GM18505 (cell line): ENCODE measurements at regions not wholly inside any gene's neighbourhood (a gene's known extent, or its start where the extent isn't known, plus 50 kb on each side); places are given as distances from the start of the nearest gene placed in this dataset.

ENCODE experiments used
- ATAC-seq: cut with Tn5 transposase; IDR thresholded peaks from one replicate; pipeline ENCODE4 v1.9.1; 2021; ENCODE audit not compliant: unreplicated experiment
- POLR2A ChIP-seq: IDR thresholded peaks from 4 replicates; pipeline ENCODE4 v1.6.1; 2011; ENCODE audit warnings: borderline replicate concordance; ENCODE audit not compliant: insufficient read depth, insufficient read length; ENCODE audit errors: extremely low read depth

DNA sequence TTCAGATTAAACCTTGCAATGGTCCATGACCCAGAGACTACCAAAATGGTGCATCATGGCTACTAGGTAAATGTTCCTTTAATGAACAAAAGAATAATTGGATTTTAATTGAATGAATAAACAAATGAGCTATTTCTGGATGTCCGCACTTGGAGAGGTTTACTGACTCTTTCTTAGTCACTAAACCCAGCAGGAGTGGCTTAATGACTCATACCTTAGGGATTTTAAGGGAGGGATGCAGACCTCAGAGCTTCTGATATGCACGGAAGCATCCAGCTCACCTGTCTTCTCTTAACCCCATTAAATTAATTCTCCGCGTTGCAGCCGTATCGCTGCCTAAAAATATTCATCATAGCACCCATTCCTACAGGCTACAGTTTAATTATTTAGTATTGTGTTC is 970.0 kb upstream of the SLC35B3 start:
- no peak for TF ChIP-seq POLR2A
- ATAC-seq, result no peak

DNA sequence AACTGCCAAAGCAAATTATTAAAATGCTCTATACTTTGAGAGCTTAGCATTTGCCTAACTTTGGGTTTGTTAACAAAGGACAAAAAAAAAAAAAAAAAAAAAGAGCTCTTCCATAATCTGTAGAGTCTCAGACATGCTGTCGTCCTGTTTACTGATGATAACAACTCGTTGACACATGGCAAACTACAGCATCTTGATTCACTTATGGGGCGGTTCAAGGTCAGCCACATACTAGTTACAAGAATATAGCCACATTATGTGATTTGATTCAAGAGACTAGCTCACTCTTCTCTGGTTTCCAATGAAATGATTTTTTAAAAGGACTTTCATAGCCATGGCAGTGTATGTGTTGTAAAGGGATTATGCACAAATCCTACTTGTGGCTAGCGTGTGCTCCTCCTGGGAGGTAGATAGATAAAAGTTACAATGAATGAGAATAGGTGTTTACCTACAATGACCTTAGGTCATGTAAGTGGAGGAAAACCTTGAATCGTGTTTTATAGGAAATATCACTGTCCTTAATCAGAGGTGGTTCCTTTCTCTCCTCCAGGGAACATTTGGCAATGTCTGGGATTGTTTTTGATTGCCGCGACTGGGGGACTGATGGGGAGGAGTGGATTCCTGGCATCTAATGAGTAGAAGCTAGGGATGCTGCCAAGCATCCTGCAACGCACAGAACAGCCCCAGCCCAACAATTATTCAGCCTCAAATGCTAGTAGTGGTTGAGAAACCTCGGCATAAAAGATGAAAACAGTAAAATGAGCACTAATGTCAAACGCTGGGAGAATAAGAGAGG is 969.2 kb upstream of the SLC35B3 start:
- TF ChIP-seq POLR2A, result no peak
- no peak for ATAC-seq

DNA sequence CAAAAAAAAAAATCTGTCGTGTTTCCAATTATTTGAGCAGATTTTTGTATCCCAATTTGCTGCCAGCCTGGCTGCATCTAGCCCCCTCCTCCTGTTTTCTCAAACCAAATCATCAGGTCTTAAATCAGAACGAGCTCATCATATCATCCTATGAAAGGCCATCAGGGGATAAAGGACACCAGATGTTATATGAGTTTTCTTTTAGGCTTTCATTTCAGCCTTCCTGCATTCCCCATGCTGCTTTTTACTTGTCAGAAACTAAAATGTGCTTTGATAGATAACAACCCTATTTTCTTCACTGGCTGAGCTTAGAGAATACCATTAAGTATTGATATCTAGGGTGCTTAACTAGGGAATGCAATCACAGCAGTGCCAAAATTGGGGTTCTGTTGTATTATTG is 968.4 kb upstream of the SLC35B3 start:
- ATAC-seq, result no peak
- no peak for TF ChIP-seq POLR2A

DNA sequence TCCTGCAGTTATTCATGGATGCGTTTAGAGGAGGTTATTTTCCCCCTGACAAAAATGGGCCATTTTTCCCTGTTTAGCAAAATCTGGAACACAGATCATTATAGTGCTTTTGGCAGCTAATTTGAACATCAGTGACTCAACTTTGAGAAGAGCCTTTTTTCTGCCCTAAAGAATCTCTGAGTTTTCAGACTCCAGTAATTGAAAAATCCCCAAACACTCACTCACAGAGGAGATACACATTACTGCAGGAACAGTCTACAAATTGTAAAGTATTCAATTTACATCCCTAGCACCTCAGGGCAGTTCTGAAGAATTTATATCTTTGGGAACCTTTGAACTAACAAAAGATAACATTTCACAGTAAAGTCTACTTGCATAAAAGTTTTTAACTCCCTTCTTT is 966.6 kb upstream of the SLC35B3 start:
- ATAC-seq, result no peak
- no peak for TF ChIP-seq POLR2A

DNA sequence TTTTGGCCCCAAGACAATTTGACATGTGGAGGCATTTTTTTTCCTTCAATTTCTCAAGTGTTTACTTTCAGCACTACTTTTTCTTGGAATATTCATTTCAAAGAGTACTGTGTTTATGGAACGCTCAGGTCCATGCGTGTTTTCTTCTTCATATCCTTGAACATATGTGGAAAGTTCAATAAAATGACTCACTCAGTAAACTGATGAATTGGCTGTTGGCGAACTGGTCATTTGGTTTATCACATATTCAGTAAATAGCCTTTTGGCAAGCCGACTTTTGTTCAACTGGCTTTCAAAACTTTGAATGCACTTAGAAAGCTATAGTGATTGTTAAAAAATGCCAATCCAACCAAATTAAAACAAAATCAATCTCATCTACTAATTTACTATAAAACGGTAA is 964.6 kb upstream of the SLC35B3 start:
- ATAC-seq, result no peak
- no peak for TF ChIP-seq POLR2A

DNA sequence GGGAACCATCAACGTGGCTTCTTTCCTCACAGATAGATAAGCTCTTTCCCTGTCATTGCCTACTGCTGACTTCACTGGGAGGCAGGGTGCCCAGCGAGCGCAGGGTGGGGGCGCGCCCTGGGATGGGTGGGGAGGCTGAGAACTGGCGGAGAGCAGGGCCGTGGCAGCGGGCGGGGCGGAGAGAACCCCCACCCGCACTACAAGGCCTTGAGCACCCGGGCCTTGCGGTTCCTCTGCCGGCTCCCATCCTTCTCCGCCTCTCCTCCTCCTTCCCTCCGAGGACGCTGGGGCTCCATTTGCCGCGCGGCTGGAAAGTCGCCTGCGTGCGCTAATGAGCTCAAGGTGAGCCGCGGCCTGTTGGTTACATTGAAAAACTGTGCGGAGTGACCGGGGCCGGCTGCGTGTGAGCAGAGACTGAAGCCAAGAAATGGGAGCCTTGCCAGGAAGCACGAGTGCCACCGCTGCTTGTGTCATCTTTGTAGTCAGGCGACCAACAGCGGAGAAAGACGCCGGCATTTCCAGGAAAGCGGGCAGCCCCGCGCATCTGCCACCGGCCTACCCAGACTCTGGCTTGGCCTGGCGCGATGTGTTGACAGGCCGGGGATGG is 963.5 kb upstream of the SLC35B3 start:
- no peak for TF ChIP-seq POLR2A
- ATAC-seq, result no peak

DNA sequence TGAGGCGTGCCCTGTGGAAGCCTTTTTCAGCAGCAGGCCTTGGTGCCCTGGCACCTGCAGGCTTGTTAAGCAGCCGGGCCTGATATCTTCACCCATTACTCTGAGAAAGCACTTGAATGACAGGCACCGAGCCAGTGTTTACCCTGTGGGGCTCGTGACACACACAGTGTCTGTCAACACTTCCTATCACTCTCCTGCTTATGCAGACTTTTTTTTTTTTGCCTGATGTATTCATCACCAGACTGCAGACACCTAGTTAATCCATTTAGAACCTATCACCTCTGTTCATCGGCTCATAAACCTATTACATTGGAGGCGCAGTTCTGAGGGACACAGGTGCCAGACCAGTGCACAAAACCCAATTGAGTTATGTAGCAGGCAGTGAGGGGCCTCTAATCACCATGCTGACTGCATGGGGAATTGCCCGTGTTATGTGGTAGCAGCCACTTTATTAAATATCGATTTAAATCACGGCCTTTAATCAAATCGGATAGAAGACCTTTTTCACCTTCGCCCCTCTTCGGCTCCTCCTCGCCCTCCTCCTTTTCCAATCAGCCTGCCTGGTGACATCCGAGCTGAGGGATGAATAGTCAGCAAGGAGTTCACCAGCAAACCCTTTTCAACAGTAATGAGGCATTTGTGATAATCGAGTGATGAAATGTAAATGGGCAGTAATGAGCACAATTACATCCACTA is 962.9 kb upstream of the SLC35B3 start:
- ATAC-seq, result no peak
- no peak for TF ChIP-seq POLR2A

DNA sequence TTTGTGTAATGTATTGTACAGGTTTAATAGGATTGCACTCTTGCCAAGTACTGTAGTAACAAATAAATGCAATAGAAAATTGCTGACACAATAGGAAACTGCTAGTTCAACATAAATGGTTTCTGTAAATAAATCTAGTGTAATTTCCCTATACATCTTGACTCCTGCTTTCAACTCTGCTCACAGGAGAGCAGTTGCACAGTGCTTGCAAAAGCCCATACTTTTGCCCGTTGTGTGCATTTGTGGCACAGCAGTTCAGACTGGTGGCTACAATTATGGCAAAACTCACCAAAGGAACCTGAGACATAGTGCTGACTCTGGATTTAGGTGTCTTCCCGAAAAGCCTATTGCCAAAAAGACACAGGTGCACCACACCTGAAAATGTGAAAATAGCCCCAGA is 953.3 kb upstream of the SLC35B3 start:
- TF ChIP-seq POLR2A, result no peak
- no peak for ATAC-seq

DNA sequence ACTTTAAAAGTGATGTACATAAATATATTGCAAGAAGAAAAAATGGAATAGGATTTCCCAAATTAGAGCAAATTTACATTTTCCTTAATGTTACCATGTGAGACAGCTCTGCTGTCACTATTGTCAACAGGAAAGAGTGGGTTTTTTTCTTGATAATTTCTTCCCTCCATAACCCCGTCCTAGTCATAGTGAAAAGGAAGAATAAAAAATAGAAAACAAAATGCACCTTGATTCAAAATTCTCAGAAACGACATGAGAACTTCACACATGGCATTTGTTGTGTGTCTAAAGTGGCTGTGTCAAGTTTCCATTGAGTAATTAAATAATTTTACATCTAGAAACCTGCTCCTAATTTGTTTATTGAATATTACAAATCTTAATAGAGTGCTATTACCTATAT is 945.2 kb upstream of the SLC35B3 start:
- no peak for ATAC-seq
- TF ChIP-seq POLR2A, result no peak

DNA sequence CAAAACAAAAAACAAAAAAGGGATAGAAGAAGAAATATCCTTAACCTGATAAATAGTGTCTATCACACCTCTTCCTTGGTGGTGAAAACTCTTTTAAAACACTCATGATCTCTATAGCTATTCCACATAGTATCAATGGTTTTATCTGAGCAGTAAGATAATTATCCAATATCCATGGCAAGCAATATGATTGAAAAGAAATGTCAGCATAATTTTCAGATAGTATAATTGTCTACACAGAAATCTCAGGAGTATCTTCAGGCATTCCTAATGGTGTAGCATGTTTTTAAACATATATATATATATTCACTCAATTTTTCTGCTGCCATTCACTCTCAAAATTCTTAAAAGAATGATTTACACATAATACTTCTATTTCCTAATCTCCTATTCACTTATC is 938.0 kb upstream of the SLC35B3 start:
- no peak for ATAC-seq
- no peak for TF ChIP-seq POLR2A

DNA sequence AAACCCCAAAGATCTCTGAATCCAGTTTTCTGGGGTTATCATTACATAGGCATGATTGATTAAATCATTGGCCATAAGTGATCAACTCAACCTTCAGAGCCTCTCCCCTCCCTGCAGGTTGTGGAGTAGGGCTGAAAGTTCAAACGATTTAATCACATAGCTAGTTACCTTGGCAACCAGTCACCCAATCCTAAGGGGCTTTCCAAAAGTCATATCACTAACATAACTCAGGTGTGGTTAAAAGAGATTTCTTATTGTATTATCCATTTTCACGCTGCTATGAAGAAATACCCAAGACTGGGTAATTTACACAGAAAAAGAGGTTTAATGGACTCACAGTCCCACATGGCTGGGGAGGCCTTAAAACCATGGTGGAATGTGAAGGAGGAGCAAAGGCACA is 935.1 kb upstream of the SLC35B3 start:
- ATAC-seq, result no peak

DNA sequence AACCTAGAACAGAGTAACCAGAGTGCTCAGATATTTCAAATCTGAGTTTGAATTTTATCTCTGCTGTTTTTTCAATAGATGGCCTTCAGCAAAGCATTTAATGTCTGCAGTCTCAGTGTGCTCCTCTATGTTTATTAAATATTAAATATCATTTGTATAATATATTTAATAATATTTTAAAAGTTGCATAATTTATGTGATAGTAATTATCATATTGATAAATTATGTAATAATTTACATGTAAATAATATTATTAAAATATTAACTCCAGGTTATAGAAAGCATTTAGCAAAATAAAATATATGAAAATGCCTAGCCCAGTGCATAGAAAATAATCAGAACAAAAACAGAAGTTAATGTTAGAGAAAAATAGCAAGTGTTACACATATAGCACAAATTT is 930.0 kb upstream of the SLC35B3 start:
- TF ChIP-seq POLR2A, result no peak
- no peak for ATAC-seq

More for the DNA sequence above, 935.1 kb upstream of the SLC35B3 start:
- TF ChIP-seq POLR2A, result no peak

DNA sequence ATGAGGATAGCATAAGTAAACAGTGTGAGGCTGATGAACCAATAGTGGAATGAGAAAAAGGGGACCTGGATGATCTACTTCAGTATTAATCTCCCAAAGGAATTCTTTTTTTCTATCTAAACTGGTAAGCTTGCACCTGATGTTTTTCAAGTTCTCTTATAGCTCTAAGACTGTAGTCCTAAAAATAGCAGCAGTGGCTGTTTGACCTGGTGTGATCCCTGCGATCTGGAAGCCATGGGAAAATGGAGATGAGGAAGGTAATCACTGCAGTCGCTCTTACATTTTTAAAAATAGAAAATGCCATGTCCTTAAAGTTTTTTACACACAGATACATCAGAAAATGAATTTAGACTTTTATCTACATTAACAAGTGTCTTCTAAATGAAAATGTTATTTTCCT is 926.4 kb upstream of the SLC35B3 start:
- ATAC-seq, result no peak
- TF ChIP-seq POLR2A, result no peak

DNA sequence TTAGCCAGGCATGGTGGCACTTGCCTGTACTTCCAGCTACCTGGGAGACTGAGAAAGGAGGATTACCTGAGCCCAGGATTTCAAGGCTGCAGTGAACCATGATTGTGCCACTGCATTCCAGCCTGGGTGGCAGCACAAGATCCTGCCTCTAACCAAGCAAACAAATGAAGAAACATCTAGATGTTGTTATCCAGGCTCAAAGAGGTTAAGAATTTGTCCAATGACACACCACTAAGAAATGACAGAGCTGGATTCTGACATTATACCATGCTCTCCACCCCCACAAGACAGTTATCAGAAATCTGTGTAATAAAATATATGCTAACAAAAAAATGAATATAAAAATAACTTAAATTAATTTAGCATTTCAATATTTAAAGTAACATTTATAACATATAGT is 925.5 kb upstream of the SLC35B3 start:
- no peak for ATAC-seq
- no peak for TF ChIP-seq POLR2A
